H1 (cell line): ENCODE measurements at regions not wholly inside any gene's neighbourhood (a gene's known extent, or its start where the extent isn't known, plus 50 kb on each side); places are given as distances from the start of the nearest gene placed in this dataset.

Experiments
- CTCF ChIA-PET: fragments of 300-600 bp; sonication (Branson Sonifier 250); formaldehyde crosslinking; loops from one replicate; lab custom pipeline; 2021; ENCODE audit not compliant: partially characterized antibody; lab: Charles Lee
- POLR2A ChIA-PET: fragments of 300-600 bp; sonication (Branson Sonifier 250); formaldehyde crosslinking; loops from one replicate; lab custom pipeline; 2021; ENCODE audit warnings: inconsistent platforms; ENCODE audit not compliant: partially characterized antibody; lab: Charles Lee
- DNase-seq, 2 experiments: peaks; one replicate each; pipeline versions ENCODE4 v3.0.0 to v3.0.0-alpha.2; 2010 to 2022; ENCODE audit warnings: low spot score in 2 of 2, low read depth in 1 of 2, mixed read lengths in 1 of 2
- FAIRE-seq: peaks from 2 replicates; lab custom pipeline; 2011; peaks lifted over from hg19 to GRCh38; lab: Jason Lieb, UNC
- H2AFZ ChIP-seq: 2 replicates; pipeline ENCODE4 v1.8.1; 2012; ENCODE audit warnings: low read length, inconsistent platforms
- H2AK5ac ChIP-seq: 2 replicates; pipeline ENCODE4 v1.6.1; 2013; ENCODE audit warnings: low read depth, low read length
- H2BK120ac ChIP-seq: replicated peaks from 2 replicates; pipeline ENCODE3; 2013; ENCODE audit warnings: low read depth, low read length, inconsistent platforms
- H2BK12ac ChIP-seq: 2 replicates; pipeline ENCODE4 v1.6.1; 2013; ENCODE audit warnings: low read depth, low read length
- H2BK15ac ChIP-seq: 2 replicates; pipeline ENCODE4 v1.6.1; 2013; ENCODE audit warnings: low read length
- H2BK20ac ChIP-seq: 2 replicates; pipeline ENCODE4 v1.6.1; 2013; ENCODE audit warnings: low read length
- H2BK5ac ChIP-seq: 2 replicates; pipeline ENCODE4 v1.6.1; 2013; ENCODE audit warnings: low read depth, low read length
- H3K14ac ChIP-seq: 2 replicates; pipeline ENCODE4 v1.6.1; 2013; ENCODE audit warnings: inconsistent platforms; ENCODE audit not compliant: insufficient read length
- H3K18ac ChIP-seq: 2 replicates; pipeline ENCODE4 v1.6.1; 2013; ENCODE audit warnings: low read length; ENCODE audit errors: extremely low read depth
- H3K23ac ChIP-seq: 2 replicates; pipeline ENCODE4 v1.6.1; 2013; ENCODE audit warnings: inconsistent platforms; ENCODE audit not compliant: insufficient read length
- H3K23me2 ChIP-seq: 2 replicates; pipeline ENCODE4 v1.6.1; 2013; ENCODE audit warnings: low read depth, low read length
- H3K27ac ChIP-seq: 2 replicates; pipeline ENCODE4 v1.6.1; 2011; ENCODE audit warnings: low read depth, low read length, inconsistent platforms
- H3K27me3 ChIP-seq, 4 experiments: replicated peaks in 1 of 4; 1 replicate in 1 of 4; 2 replicates in 3 of 4; pipeline versions ENCODE4 v1.6.1 to v1.8.1; 2011 to 2013; ENCODE audit warnings: low read length in 3 of 4, mild to moderate bottlenecking in 3 of 4, inconsistent platforms in 2 of 4, mixed read lengths in 2 of 4, moderate library complexity in 1 of 4; ENCODE audit not compliant: control insufficient read depth in 3 of 4, insufficient read depth in 3 of 4; ENCODE audit errors: extremely low read depth in 1 of 4
- H3K36me3 ChIP-seq, 4 experiments: 2 replicates each; pipeline versions ENCODE4 v1.6.1 to v1.8.1; 2011 to 2013; ENCODE audit warnings: mild to moderate bottlenecking in 4 of 4, low read length in 3 of 4, moderate library complexity in 2 of 4, control low read depth in 1 of 4, inconsistent platforms in 1 of 4; ENCODE audit not compliant: insufficient read depth in 4 of 4, control insufficient read depth in 2 of 4
- H3K4ac ChIP-seq: replicated peaks from 2 replicates; pipeline ENCODE3; 2013; ENCODE audit warnings: low read length, low read depth, mixed read lengths, inconsistent platforms; ENCODE audit not compliant: insufficient read length
- H3K4me1 ChIP-seq, 4 experiments: replicated peaks in 1 of 4; 1 replicate in 1 of 4; 2 replicates in 3 of 4; pipeline versions ENCODE4 v1.6.1 to v1.8.1; 2011 to 2013; ENCODE audit warnings: low read length in 3 of 4, inconsistent platforms in 2 of 4, mixed read lengths in 1 of 4; ENCODE audit not compliant: insufficient read depth in 4 of 4, control insufficient read depth in 3 of 4
- H3K4me2 ChIP-seq, 2 experiments: 2 replicates each; pipeline versions ENCODE4 v1.6.1 to v1.8.1; 2011 to 2013; ENCODE audit warnings: low read depth in 2 of 2, low read length in 2 of 2, control low read depth in 1 of 2, inconsistent platforms in 1 of 2, mild to moderate bottlenecking in 1 of 2; ENCODE audit not compliant: insufficient read depth in 1 of 2
- H3K4me3 ChIP-seq, 4 experiments: fragments of 200-600, 300-600 bp in 1 of 4; sonication (generic), shearing (Covaris generic), sonication (Bioruptor Twin) in 1 of 4; 2 replicates each; pipeline versions ENCODE4 v1.5.1 to v1.8.1; 2011 to 2016; ENCODE audit warnings: low read length in 4 of 4, low read depth in 3 of 4, control low read depth in 2 of 4, inconsistent platforms in 2 of 4, mild to moderate bottlenecking in 2 of 4, mixed read lengths in 1 of 4, moderate library complexity in 1 of 4; ENCODE audit not compliant: insufficient read depth in 2 of 4; ENCODE audit errors: extremely low read depth in 1 of 4
- H3K56ac ChIP-seq: replicated peaks from 2 replicates; pipeline ENCODE3; 2013; ENCODE audit warnings: low read depth, mild to moderate bottlenecking, mixed read lengths, low read length, inconsistent platforms; ENCODE audit not compliant: insufficient read length
- H3K79me1 ChIP-seq: 2 replicates; pipeline ENCODE4 v1.6.1; 2013; ENCODE audit warnings: low read depth, low read length, control low read depth
- H3K79me2 ChIP-seq, 2 experiments: 2 replicates each; pipeline versions ENCODE4 v1.6.1 to v1.8.1; 2012 to 2013; ENCODE audit warnings: low read length in 2 of 2, mild to moderate bottlenecking in 2 of 2, inconsistent platforms in 1 of 2; ENCODE audit not compliant: insufficient read depth in 2 of 2, control insufficient read depth in 1 of 2
- H3K9ac ChIP-seq, 4 experiments: replicated peaks in 1 of 4; 1 replicate in 1 of 4; 2 replicates in 3 of 4; pipeline versions ENCODE4 v1.6.1 to v1.8.1; 2011 to 2013; ENCODE audit warnings: low read depth in 3 of 4, low read length in 3 of 4, control low read depth in 2 of 4, mild to moderate bottlenecking in 2 of 4, moderate library complexity in 2 of 4, inconsistent platforms in 1 of 4; ENCODE audit errors: extremely low read depth in 1 of 4
- H3K9me3 ChIP-seq, 2 experiments: 2 replicates each; pipeline versions ENCODE4 v1.6.1 to v1.8.1; 2012 to 2013; ENCODE audit warnings: mild to moderate bottlenecking in 2 of 2, moderate library complexity in 2 of 2, control low read depth in 1 of 2, inconsistent platforms in 1 of 2, low read depth in 1 of 2, low read length in 1 of 2, mixed read lengths in 1 of 2; ENCODE audit not compliant: insufficient read depth in 2 of 2
- H4K20me1 ChIP-seq, 2 experiments: replicated peaks in 1 of 2; 2 replicates each; pipeline versions ENCODE3 to v1.8.1; 2011 to 2013; ENCODE audit warnings: inconsistent platforms in 2 of 2, low read length in 2 of 2, mild to moderate bottlenecking in 1 of 2; ENCODE audit not compliant: insufficient read depth in 2 of 2, control insufficient read depth in 1 of 2
- H4K5ac ChIP-seq: 2 replicates; pipeline ENCODE4 v1.6.1; 2013; ENCODE audit warnings: low read length, low read depth, mixed read lengths, inconsistent platforms; ENCODE audit not compliant: insufficient read length
- H4K8ac ChIP-seq: 2 replicates; pipeline ENCODE4 v1.8.0; 2013; ENCODE audit warnings: mild to moderate bottlenecking, moderate library complexity, low read length, inconsistent platforms; ENCODE audit not compliant: insufficient read depth; ENCODE audit errors: extremely low read depth
- H4K91ac ChIP-seq: replicated peaks from 2 replicates; pipeline ENCODE3; 2013; ENCODE audit warnings: low read length, mixed read lengths, inconsistent platforms; ENCODE audit not compliant: insufficient read length
- BACH1 ChIP-seq: IDR thresholded peaks from 2 replicates; pipeline ENCODE4 v1.6.1; 2012; ENCODE audit warnings: low read length, improper control_type of control experiment
- CBX5 ChIP-seq: fragments of 300-800, 300-1000 bp; sonication (generic); IDR thresholded peaks from 2 replicates; pipeline ENCODE4 v1.7.1; 2016; ENCODE audit warnings: antibody characterized with exemption, low read length, low read depth
- CEBPB ChIP-seq: IDR thresholded peaks from 2 replicates; pipeline ENCODE4 v1.6.1; 2012; ENCODE audit warnings: low read depth, low read length
- CHD1 ChIP-seq: IDR thresholded peaks from 2 replicates; pipeline ENCODE4 v1.6.1; 2012; ENCODE audit warnings: low read depth, low read length, improper control_type of control experiment
- CREB1 ChIP-seq: IDR thresholded peaks from 2 replicates; pipeline ENCODE4 v1.6.1; 2012; ENCODE audit warnings: inconsistent platforms
- EP300 ChIP-seq, 2 experiments: IDR thresholded peaks; 1 replicate in 1 of 2; 2 replicates in 1 of 2; pipeline ENCODE4 v1.6.1; 2011 to 2012; ENCODE audit warnings: low read depth in 2 of 2, low read length in 2 of 2, mild to moderate bottlenecking in 2 of 2, borderline replicate concordance in 1 of 2, inconsistent platforms in 1 of 2, moderate library complexity in 1 of 2
- GTF2F1 ChIP-seq: IDR thresholded peaks from 2 replicates; pipeline ENCODE4 v1.6.1; 2012; ENCODE audit warnings: low read depth, low read length, improper control_type of control experiment, borderline replicate concordance
- HDAC6 ChIP-seq: IDR thresholded peaks from one replicate; pipeline ENCODE4 v1.7.1; 2012; ENCODE audit warnings: low read depth, mild to moderate bottlenecking, inconsistent platforms, low read length, moderate library complexity
- KDM1A ChIP-seq: fragments of 200-600, 300-600 bp; sonication (generic); IDR thresholded peaks from 2 replicates; pipeline ENCODE4 v1.7.1; 2016; ENCODE audit warnings: mild to moderate bottlenecking, low read length, borderline replicate concordance
- KDM4A ChIP-seq: IDR thresholded peaks from one replicate; pipeline ENCODE4 v1.7.1; 2012; ENCODE audit warnings: low read depth, mild to moderate bottlenecking, moderate library complexity, low read length, inconsistent platforms; ENCODE audit not compliant: severe bottlenecking
- POU5F1 ChIP-seq: IDR thresholded peaks from 2 replicates; pipeline ENCODE4 v1.6.1; 2011; ENCODE audit warnings: low read depth, mild to moderate bottlenecking, low read length, moderate library complexity
- RAD21 ChIP-seq, 2 experiments: IDR thresholded peaks in 1 of 2; conservative IDR thresholded peaks in 1 of 2; 2 replicates each; pipeline ENCODE4 v1.6.1; 2011; ENCODE audit warnings: low read depth in 2 of 2, low read length in 2 of 2, improper control_type of control experiment in 1 of 2, inconsistent platforms in 1 of 2, mild to moderate bottlenecking in 1 of 2, moderate library complexity in 1 of 2
- SAP30 ChIP-seq: fragments of 300-600 bp; sonication (generic); IDR thresholded peaks from 2 replicates; pipeline ENCODE4 v1.7.1; 2012; ENCODE audit warnings: low read length, moderate library complexity, mild to moderate bottlenecking, inconsistent platforms; ENCODE audit not compliant: insufficient read depth, insufficient replicate concordance
- SIRT6 ChIP-seq: IDR thresholded peaks from one replicate; pipeline ENCODE4 v1.7.1; 2012; ENCODE audit warnings: low read length, inconsistent platforms
- SUZ12 ChIP-seq: fragments of 200-600 bp; sonication (generic); IDR thresholded peaks from 2 replicates; pipeline ENCODE4 v1.6.1; 2012; ENCODE audit warnings: mild to moderate bottlenecking, inconsistent platforms, low read length, moderate library complexity, mixed read lengths
- TCF12 ChIP-seq: IDR thresholded peaks from 2 replicates; pipeline ENCODE4 v1.6.1; 2011; ENCODE audit warnings: low read depth, mild to moderate bottlenecking, low read length
- WGBS, 2 experiments: shearing (Covaris generic) in 1 of 2; methylation state at CpG; one replicate each; pipeline versions ENCODE4 v1.1.6 to v1.1.7; 2013 to 2015; ENCODE audit warnings: low lambda C conversion rate in 2 of 2, mixed read lengths in 2 of 2, inconsistent platforms in 1 of 2, low coverage in 1 of 2, missing lambda C conversion rate in 1 of 2; ENCODE audit not compliant: insufficient replicate concordance in 2 of 2, insufficient coverage in 1 of 2, insufficient read length in 1 of 2; ENCODE audit errors: extremely low coverage in 1 of 2, missing lambda C conversion rate in 1 of 2; 5-methylcytosine and 5-hydroxymethylcytosine counted together

- Histone ChIP-seq H3K27ac (no peak overlapping the region), H3K4me2 (no peak overlapping the region), H2BK20ac (no peak overlapping the region), H2BK15ac (no peak overlapping the region), H2BK12ac (no peak overlapping the region), H3K56ac (no peak overlapping the region), H3K27me3 (no peaks in the 10 kb centered on the region), H4K5ac (no peak overlapping the region), H2AFZ (no peak overlapping the region), H3K18ac (no peak overlapping the region), H3K79me2 (no peaks in the 10 kb centered on the region), H3K79me1 (no peaks in the 10 kb centered on the region), H3K9ac (no peak overlapping the region), H4K20me1 (no peaks in the 10 kb centered on the region), H3K23ac (no peak overlapping the region), H3K9me3 (no peaks in the 10 kb centered on the region), H2BK5ac (no peak overlapping the region), H2AK5ac (no peak overlapping the region), H4K8ac (no peak overlapping the region), H3K23me2 (no peaks in the 10 kb centered on the region), H3K36me3 (no peaks in the 10 kb centered on the region), H4K91ac (no peak overlapping the region), H3K14ac (no peak overlapping the region), H3K4me3 (no peak overlapping the region), H3K4ac (no peak overlapping the region), H2BK120ac (no peak overlapping the region), H3K4me1 (peaks cover 0 to 3% (median 0%) of the 10 kb centered on the region in 4 experiments; a peak in 1 of 7 replicates)
- ChIA-PET CTCF (interaction anchor here (1.1 kb wide), 1 partner anchor 88 kb away, joined by 3 read pairs; no protein-coding TSS in a partner anchor), POLR2A (no interaction called here)
- WGBS, 2 experiments = 90% methylated on average over 3 of the region's 3 CpGs; no CpG with 5 or more reads in 1 of the 2 experiments
- DNase-seq (no peak), FAIRE-seq (no peak)
- TF ChIP-seq SIRT6 = no peak
- no peak for TF ChIP-seq CEBPB
- no peak for TF ChIP-seq HDAC6
- no peak for TF ChIP-seq BACH1
- no peak for TF ChIP-seq GTF2F1
- no peak for TF ChIP-seq CHD1
- no peak for TF ChIP-seq KDM4A
- no peak for TF ChIP-seq POU5F1
- no peak for TF ChIP-seq RAD21 (IDR thresholded peaks at IDR 0.05 in 1 of 2, conservative IDR thresholded peaks at IDR 0.05 in 1 of 2; ENCODE audit: low read depth in 2 of 2, low read length in 2 of 2)
- no peak for TF ChIP-seq CREB1
- no peak for TF ChIP-seq CBX5
- TF ChIP-seq KDM1A = no peak
- TF ChIP-seq SUZ12 = no peak
- TF ChIP-seq TCF12 = no peak
- no peak for TF ChIP-seq EP300 (IDR thresholded peaks at IDR 0.05; ENCODE audit: borderline replicate concordance in 1 of 2, low read depth in 2 of 2, low read length in 2 of 2)
- TF ChIP-seq SAP30 = no peak
These were observed 334.0 kb upstream of the NUDT12 start for GRCh38 chr5:103896593-103896992.
